HFFc6 (cell line): ENCODE measurements at regions not wholly inside any gene's neighbourhood (a gene's known extent, or its start where the extent isn't known, plus 50 kb on each side); places are given as distances from the start of the nearest gene placed in this dataset.

ENCODE experiments used
- DNase-seq: peaks from one replicate; pipeline ENCODE4 v3.0.0-alpha.2; 2018
- H3K27ac Mint-ChIP-seq: 2 replicates; pipeline ENCODE4 v1.8.0; 2020; ENCODE audit warnings: mild to moderate bottlenecking, mixed read lengths
- H3K27me3 Mint-ChIP-seq: 2 replicates; pipeline ENCODE4 v1.8.0; 2021; ENCODE audit warnings: mild to moderate bottlenecking, moderate library complexity, mixed read lengths; ENCODE audit not compliant: insufficient read depth
- H3K36me3 Mint-ChIP-seq: 2 replicates; pipeline ENCODE4 v1.8.0; 2021; ENCODE audit warnings: low read depth, mixed read lengths
- H3K4me1 Mint-ChIP-seq: 2 replicates; pipeline ENCODE4 v1.8.0; 2020; ENCODE audit warnings: low read depth, mixed read lengths
- H3K4me3 Mint-ChIP-seq: 2 replicates; pipeline ENCODE4 v1.8.0; 2020; ENCODE audit warnings: mild to moderate bottlenecking, moderate library complexity, mixed read lengths
- H3K9me3 Mint-ChIP-seq: 2 replicates; pipeline ENCODE4 v1.8.0; 2020; ENCODE audit warnings: mild to moderate bottlenecking, mixed read lengths
- CTCF ChIP-seq: fragments of 200-600 bp; sonication (generic); IDR thresholded peaks from 2 replicates; pipeline ENCODE4 v1.5.0; 2021; ENCODE audit warnings: antibody characterized with exemption, mild to moderate bottlenecking

- no peak overlapping the region for H3K4me3 Mint-ChIP-seq
- no peaks in the 10 kb centered on the region for H3K36me3 Mint-ChIP-seq
- no peaks in the 10 kb centered on the region for H3K27me3 Mint-ChIP-seq
- no peaks in the 10 kb centered on the region for H3K4me1 Mint-ChIP-seq
- no peak for TF ChIP-seq CTCF
- no peak overlapping the region for H3K27ac Mint-ChIP-seq
- DNase-seq, result no peak
- no peaks in the 10 kb centered on the region for H3K9me3 Mint-ChIP-seq
These were observed 434.5 kb upstream of the OLFM3 start for GRCh38 chr1:102431253-102431652.

GRCh38 chr1:102420034-102420433 is 423.3 kb upstream of the OLFM3 start:
- Mint-ChIP-seq H3K4me1 (no peaks in the 10 kb centered on the region), H3K4me3 (no peak overlapping the region), H3K36me3 (no peaks in the 10 kb centered on the region), H3K27ac (no peak overlapping the region), H3K27me3 (no peaks in the 10 kb centered on the region), H3K9me3 (no peaks in the 10 kb centered on the region)
- TF ChIP-seq CTCF, result no peak
- no peak for DNase-seq
